ENCODE measurements at regions not wholly inside any gene's neighbourhood (a gene's known extent, or its start where the extent isn't known, plus 50 kb on each side); places are given as distances from the start of the nearest gene placed in this dataset.
"Not testable (repeated sequence)": the region's sequence is repeated elsewhere in the genome, so short reads cannot be mapped to it uniquely, and the experiment has no call there.

DNA sequence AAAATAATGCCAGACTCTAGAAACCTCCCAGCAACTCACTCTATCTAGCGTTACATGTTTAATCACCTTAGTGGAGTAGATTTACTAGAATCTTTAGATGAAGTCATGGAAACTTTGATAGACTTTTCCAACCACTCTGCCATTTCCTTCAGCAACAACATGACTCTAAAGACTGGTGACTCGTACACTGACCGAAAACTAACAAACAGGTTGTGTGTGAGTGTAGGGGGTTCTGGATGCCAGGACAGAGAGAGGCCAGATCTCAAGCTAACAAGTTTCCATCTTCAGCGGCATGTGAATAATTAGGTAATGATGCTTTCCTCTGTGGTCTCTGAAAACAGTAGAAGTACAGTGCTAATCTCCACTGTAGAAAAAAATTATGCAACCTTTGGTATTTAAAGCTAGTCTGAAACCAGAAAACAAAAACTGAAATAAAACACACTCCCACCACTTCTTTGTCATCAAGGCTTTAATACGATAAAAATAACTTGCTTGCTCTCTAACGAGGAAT is 286.4 kb downstream of the PRDM5 start:
- H3K4me3 ChIP-seq (ENCODE audit: low read depth, low read length): no peak overlapping the region

- no peak overlapping the region for H3K4me3 ChIP-seq (ENCODE audit: low read depth, low read length)
Measured at GRCh38 chr4:120633810-120634209, 288.7 kb downstream of the PRDM5 start.

GRCh38 chr4:120630427-120630826 is 292.1 kb downstream of the PRDM5 start:
- no peak overlapping the region for H3K4me3 ChIP-seq (ENCODE audit: low read depth, low read length)

GRCh38 chr4:120629546-120630108 is 292.9 kb downstream of the PRDM5 start:
- H3K4me3 ChIP-seq (ENCODE audit: low read depth, low read length): no peak overlapping the region

DNA sequence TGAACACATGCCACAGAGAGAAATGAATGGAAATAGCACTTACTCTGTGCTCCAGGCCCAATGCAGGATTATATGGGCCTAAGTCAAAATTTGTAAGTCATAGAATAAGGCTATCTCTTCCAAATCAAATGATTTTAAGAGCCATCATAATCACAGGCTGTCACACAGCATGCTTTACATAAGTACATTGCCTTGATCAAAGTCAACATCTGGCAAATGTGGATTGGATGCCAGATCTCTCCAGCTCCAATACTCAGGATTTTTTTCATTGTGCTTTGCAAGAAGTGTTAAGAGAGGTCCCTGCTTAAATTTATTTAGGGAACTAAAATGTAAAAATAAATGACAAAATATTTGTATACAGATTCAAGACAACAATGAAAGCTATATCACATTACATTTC is 299.9 kb downstream of the PRDM5 start:
- H3K4me3 ChIP-seq (ENCODE audit: low read depth, low read length): no peak overlapping the region

DNA sequence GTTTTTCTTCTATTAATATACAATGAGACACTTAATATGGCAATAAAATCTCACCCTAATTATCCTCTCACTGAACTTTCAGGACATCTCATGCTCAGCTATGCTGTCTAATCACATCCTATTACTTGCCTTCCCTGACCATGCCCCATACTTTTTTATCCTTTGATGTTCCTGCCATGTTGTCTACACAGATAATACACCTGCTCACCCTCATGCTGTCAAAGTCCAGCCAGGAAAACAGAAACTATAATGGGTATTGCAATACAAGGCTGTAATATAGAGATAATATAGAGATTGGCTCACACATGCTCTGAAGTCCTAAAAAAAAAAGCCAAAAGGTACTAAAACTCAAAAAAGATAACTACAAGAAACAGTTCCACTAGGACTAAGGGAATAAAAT is 305.4 kb downstream of the PRDM5 start:
- H3K4me3 ChIP-seq (ENCODE audit: low read depth, low read length): no peak overlapping the region

DNA sequence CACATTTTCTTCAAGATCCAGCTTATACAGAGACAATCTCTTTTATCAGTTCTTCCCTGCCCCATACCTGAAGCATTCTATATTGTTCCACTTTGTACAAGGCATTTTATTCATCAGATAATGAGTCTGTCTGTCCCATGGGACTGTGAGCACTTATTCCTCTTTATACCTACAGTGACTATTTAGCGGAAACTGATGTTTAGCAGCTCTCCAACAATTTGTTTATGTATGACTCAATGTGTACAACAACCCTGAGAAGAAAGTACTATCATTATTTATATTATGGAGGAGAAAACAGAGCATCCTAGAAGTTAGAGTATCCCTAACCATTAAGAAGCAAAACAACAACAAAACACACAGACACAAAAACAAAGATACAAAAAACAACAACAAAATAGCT is 306.5 kb downstream of the PRDM5 start:
- H3K4me3 ChIP-seq (ENCODE audit: low read depth, low read length): no peak overlapping the region

DNA sequence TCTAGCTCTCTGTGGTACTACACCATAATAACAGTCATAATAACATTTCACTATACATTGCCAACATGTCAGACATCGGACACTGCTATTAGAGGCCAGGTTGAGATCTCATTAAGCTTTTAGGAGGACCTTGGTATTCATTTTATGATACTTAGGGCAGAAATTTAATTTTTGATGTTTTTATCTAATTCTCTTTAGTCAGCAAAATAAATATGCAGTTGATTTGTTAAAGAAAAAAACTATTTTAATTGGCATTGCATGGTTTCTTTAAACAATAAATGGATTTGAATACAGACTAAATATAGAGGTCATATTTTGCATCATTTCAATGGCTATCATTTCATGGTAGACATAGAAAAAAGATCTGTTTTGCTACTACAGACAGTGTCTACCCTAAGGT is 308.7 kb downstream of the PRDM5 start:
- no peak overlapping the region for H3K4me3 ChIP-seq (ENCODE audit: low read depth, low read length)

DNA sequence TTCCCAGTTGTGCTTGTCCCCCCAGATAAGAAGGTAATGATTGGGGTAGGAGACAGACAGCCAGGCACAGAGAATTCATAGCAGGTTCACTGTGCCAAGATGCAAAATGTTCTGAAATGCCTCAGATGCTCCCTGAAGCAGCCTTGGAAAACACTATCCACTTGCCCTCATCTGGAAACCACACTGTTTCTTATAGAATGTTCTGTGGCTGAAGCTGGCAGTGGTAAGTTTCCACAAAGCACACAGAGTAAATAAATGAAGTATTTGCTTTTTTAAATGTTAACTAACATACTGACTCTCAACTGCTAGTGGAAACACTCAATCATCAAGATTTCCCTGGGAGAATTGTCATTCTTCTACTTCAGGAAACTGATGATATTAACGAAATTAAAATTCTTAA is 311.4 kb downstream of the PRDM5 start:
- H3K4me3 ChIP-seq (ENCODE audit: low read depth, low read length): no peak overlapping the region

- no peak overlapping the region for H3K4me3 ChIP-seq (ENCODE audit: low read depth, low read length)
Measured at GRCh38 chr4:120591038-120591437, 331.5 kb downstream of the PRDM5 start.

DNA sequence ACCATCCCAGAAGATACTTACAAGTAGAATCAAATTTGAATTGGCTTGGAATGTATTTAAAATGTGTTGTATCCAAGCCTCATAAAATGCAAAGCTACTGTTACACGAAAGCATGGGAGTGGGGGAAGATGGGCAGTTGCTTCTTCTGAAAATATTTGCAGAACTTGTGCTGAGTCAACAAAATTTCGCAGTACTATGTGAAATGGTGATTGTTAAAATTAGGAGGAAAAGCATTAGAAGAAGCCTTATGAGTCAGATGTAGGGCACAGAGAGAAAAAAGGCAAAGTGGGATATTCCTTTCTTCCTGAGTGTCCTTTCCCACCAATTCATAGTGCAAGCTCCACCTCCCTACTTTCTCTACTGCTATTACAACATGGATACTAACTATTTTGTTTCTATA is 332.7 kb downstream of the PRDM5 start:
- no peak overlapping the region for H3K4me3 ChIP-seq (ENCODE audit: low read depth, low read length)

- no peak overlapping the region for H3K4me3 ChIP-seq (ENCODE audit: low read depth, low read length)
Measured at GRCh38 chr4:120568731-120569130, 353.8 kb downstream of the PRDM5 start.

- no peak overlapping the region for H3K4me3 ChIP-seq (ENCODE audit: low read depth, low read length)
Measured at GRCh38 chr4:120561648-120562047, 360.9 kb downstream of the PRDM5 start.

- H3K4me3 ChIP-seq (ENCODE audit: low read depth, low read length): no peak overlapping the region
Measured at GRCh38 chr4:120557372-120557771, 365.2 kb downstream of the PRDM5 start.

DNA sequence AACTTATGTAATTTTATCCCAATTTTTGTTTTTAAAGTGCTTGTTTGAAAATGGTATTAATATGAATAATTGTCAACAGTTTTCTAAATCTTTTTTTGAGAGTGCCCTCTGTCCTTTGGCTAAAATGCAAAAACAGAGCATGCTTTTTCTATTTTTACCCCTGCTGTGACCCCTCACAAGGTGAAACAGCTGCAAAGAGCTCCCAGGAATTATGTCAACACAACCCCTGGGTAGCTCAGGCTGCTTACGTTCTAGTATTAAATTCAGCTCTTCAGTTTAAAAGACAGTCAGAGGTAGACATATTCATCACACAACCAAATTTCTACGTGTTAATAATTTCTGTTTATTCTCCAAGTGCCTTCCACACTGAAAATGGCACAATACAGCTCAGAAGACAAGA is 367.5 kb downstream of the PRDM5 start:
- H3K4me3 ChIP-seq (ENCODE audit: low read depth, low read length): no peak overlapping the region

GRCh38 chr4:120554086-120554485 is 368.4 kb downstream of the PRDM5 start:
- no peak overlapping the region for H3K4me3 ChIP-seq (ENCODE audit: low read depth, low read length)

- not testable (repeated sequence) for H3K4me3 ChIP-seq (ENCODE audit: low read depth, low read length)
Measured at GRCh38 chr4:120550624-120551220, 371.8 kb downstream of the PRDM5 start.

GRCh38 chr4:120549011-120549570 is 373.4 kb downstream of the PRDM5 start:
- no peak overlapping the region for H3K4me3 ChIP-seq (ENCODE audit: low read depth, low read length)

- no peak overlapping the region for H3K4me3 ChIP-seq (ENCODE audit: low read depth, low read length)
Measured at GRCh38 chr4:120545391-120545790, 377.1 kb downstream of the PRDM5 start.

DNA sequence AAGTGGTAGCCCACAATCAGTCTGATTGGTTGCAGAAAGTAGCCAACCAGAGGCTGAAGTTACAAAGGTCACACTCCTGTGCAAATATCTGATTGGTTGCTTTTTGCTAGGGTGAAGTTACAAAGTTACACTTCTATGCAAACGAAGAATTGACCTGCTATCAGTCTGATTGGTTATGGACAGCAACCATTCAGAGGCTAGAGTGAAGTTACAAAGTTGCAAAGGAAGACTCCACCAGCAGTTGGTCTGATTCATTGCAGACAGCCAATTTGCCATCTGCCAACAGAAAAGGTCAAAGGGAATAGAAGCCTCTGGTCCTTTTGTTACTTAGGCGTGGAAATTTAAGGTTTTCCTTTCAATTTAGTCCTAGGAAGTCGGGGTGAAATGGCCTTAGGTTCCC is 377.7 kb downstream of the PRDM5 start:
- no peak overlapping the region for H3K4me3 ChIP-seq (ENCODE audit: low read depth, low read length)

GRCh38 chr4:120540625-120541024 is 381.9 kb downstream of the PRDM5 start:
- H3K4me3 ChIP-seq (ENCODE audit: low read depth, low read length): no peak overlapping the region

- no peak overlapping the region for H3K4me3 ChIP-seq (ENCODE audit: low read depth, low read length)
Measured at GRCh38 chr4:120536884-120537283, 385.6 kb downstream of the PRDM5 start.

GRCh38 chr4:120528428-120528827 is 394.1 kb downstream of the PRDM5 start:
- H3K4me3 ChIP-seq (ENCODE audit: low read depth, low read length): no peak overlapping the region

Measured in iPS-11a (cell line).